K562 (cell line): ENCODE measurements at regions not wholly inside any gene's neighbourhood (a gene's known extent, or its start where the extent isn't known, plus 50 kb on each side); places are given as distances from the start of the nearest gene placed in this dataset.

Experiments used
- ATAC-seq: fragments of 200-7000 bp; cut with Tn5 transposase; 3 replicates; pipeline ENCODE4 v1.9.1; 2020; ENCODE audit warnings: moderate library complexity
- BruUV-seq: library from RNA; stranded (reverse); fragments of 400-500 nt; replicated peaks from 2 replicates; lab custom pipeline; 2021; lab: Mats Ljungman, UMichigan
- CTCF ChIA-PET: fragments of 300-600 bp; formaldehyde crosslinking; extraction: SDS; loops from one replicate; lab custom pipeline; 2021; ENCODE audit warnings: low intra/inter-chr PET ratio; lab: Yijun Ruan, JAX
- POLR2A ChIA-PET: fragments of 300-600, 350-650 bp; sonication (Branson Sonifier 250); formaldehyde crosslinking; extraction: SDS; loops from one replicate; lab custom pipeline; 2021; ENCODE audit warnings: antibody characterized with exemption, inconsistent platforms; lab: Yijun Ruan, JAX
- DNase-seq, 4 experiments: peaks; one replicate each; pipeline versions ENCODE4 v3.0.0 to v3.0.0-alpha.2; 2011 to 2018; ENCODE audit warnings: low spot score in 3 of 4, mixed read lengths in 3 of 4; ENCODE audit errors: extremely low read depth in 1 of 4
- FAIRE-seq: peaks from 2 replicates; lab custom pipeline; 2011; peaks lifted over from hg19 to GRCh38; lab: Jason Lieb, UNC
- H2AFZ ChIP-seq: 2 replicates; pipeline ENCODE4 v1.6.0; 2011; ENCODE audit warnings: low read depth, low read length, control low read depth, inconsistent platforms
- H3K27ac ChIP-seq: fragments of 200-600 bp; 3 replicates; pipeline ENCODE4 v1.8.0; 2011; ENCODE audit warnings: low read depth, mild to moderate bottlenecking, control low read depth, inconsistent platforms, low read length, moderate library complexity, mixed read lengths; ENCODE audit errors: extremely low read depth
- H3K27me3 ChIP-seq, 2 experiments: fragments of 300-600 bp in 1 of 2; 2 replicates in 1 of 2; 3 replicates in 1 of 2; pipeline versions ENCODE4 v1.6.0 to v1.8.0; 2011; ENCODE audit warnings: inconsistent platforms in 2 of 2, low read length in 2 of 2, mild to moderate bottlenecking in 1 of 2, mixed read lengths in 1 of 2, moderate library complexity in 1 of 2; ENCODE audit not compliant: control insufficient read depth in 2 of 2, insufficient read depth in 2 of 2
- H3K36me3 ChIP-seq: fragments of 300-600 bp; 3 replicates; pipeline ENCODE4 v1.8.0; 2011; ENCODE audit warnings: mild to moderate bottlenecking, low read length, inconsistent platforms; ENCODE audit not compliant: control insufficient read depth, insufficient read depth
- H3K4me1 ChIP-seq, 2 experiments: fragments of 200-600 bp in 1 of 2; replicated peaks in 1 of 2; 2 replicates in 1 of 2; 3 replicates in 1 of 2; pipeline versions ENCODE4 v1.5.1 to v1.8.0; 2011; ENCODE audit warnings: inconsistent platforms in 2 of 2, low read length in 2 of 2, mild to moderate bottlenecking in 1 of 2, mixed read lengths in 1 of 2, moderate library complexity in 1 of 2; ENCODE audit not compliant: control insufficient read depth in 2 of 2, insufficient read depth in 2 of 2
- H3K4me2 ChIP-seq: 2 replicates; pipeline ENCODE4 v1.6.1; 2011; ENCODE audit warnings: low read length, control low read depth, inconsistent platforms, mixed read lengths; ENCODE audit not compliant: insufficient read depth
- H3K4me3 ChIP-seq: fragments of 200-600 bp; sonication (generic), shearing (Covaris generic); 2 replicates; pipeline ENCODE4 v1.5.1; 2016; ENCODE audit warnings: control low read depth, inconsistent platforms
- H3K79me2 ChIP-seq: fragments of 200-600 bp; 3 replicates; pipeline ENCODE4 v1.8.0; 2011; ENCODE audit warnings: low read length, inconsistent platforms; ENCODE audit not compliant: control insufficient read depth, insufficient read depth
- H3K9ac ChIP-seq, 2 experiments: 2 replicates each; pipeline versions ENCODE4 v1.6.0 to v1.6.1; 2011; ENCODE audit warnings: low read depth in 2 of 2, low read length in 2 of 2, control low read depth in 1 of 2, inconsistent platforms in 1 of 2, mild to moderate bottlenecking in 1 of 2, mixed read lengths in 1 of 2; ENCODE audit not compliant: insufficient read depth in 1 of 2
- H3K9me1 ChIP-seq: one replicate; pipeline ENCODE4 v1.6.0; 2011; ENCODE audit warnings: inconsistent platforms, mild to moderate bottlenecking, low read length, moderate library complexity; ENCODE audit not compliant: control insufficient read depth, insufficient read depth
- H3K9me3 ChIP-seq: replicated peaks from 2 replicates; pipeline ENCODE4 v1.5.1; 2011; ENCODE audit warnings: low read depth, low read length, inconsistent platforms; ENCODE audit not compliant: control insufficient read depth, insufficient read depth
- H4K20me1 ChIP-seq: replicated peaks from 2 replicates; pipeline ENCODE4 v1.6.1; 2011; ENCODE audit warnings: low read length, inconsistent platforms, mixed read lengths; ENCODE audit not compliant: control insufficient read depth, insufficient read depth
- ARID3A ChIP-seq: IDR thresholded peaks from 2 replicates; pipeline ENCODE4 v1.6.1; 2012; ENCODE audit warnings: low read depth, low read length, improper control_type of control experiment, borderline replicate concordance
- KLF1 ChIP-seq: fragments of 450-650 bp; IDR thresholded peaks from 2 replicates; pipeline ENCODE4 v1.6.1; 2016; ENCODE audit warnings: missing genetic modification characterization, missing compliant biosample characterization
- MYC ChIP-seq, 2 experiments: fragments of 250-450 bp in 1 of 2; sonication (Bioruptor Pico) in 1 of 2; IDR thresholded peaks; 2 replicates each; pipeline versions ENCODE4 v1.5.1 to v1.6.1; 2012 to 2021; ENCODE audit warnings: low read depth in 2 of 2, borderline replicate concordance in 1 of 2, improper control_type of control experiment in 1 of 2, low read length in 1 of 2, mild to moderate bottlenecking in 1 of 2, moderate library complexity in 1 of 2
- SRSF1 ChIP-seq: fragments of 200-400 bp; formaldehyde crosslinking; IDR thresholded peaks from 2 replicates; pipeline ENCODE4 v1.6.1; 2017; ENCODE audit warnings: mild to moderate bottlenecking, low read depth, low read length, moderate library complexity
- SRSF7 ChIP-seq: fragments of 200-400 bp; formaldehyde crosslinking; optimal IDR thresholded peaks from 2 replicates; pipeline ENCODE3; 2017; ENCODE audit warnings: mild to moderate bottlenecking, low read depth, low read length
- TEAD1 ChIP-seq, 2 experiments: fragments of 450-650 bp in 1 of 2; sonication (generic) in 1 of 2; formaldehyde crosslinking; IDR thresholded peaks; 2 replicates each; pipeline versions ENCODE4 v1.4.0 to v1.8.0; 2020 to 2022; ENCODE audit warnings: mild to moderate bottlenecking in 2 of 2, missing genetic modification reagents in 1 of 2
- ZNF740 ChIP-seq, 3 experiments: fragments of 200-800 bp in 1 of 3; sonication (Bioruptor generic) in 1 of 3; sonication (generic) in 1 of 3; formaldehyde crosslinking in 1 of 3; IDR thresholded peaks; 2 replicates each; pipeline versions ENCODE4 v1.6.1 to v1.8.0; 2016 to 2022; ENCODE audit warnings: mild to moderate bottlenecking in 2 of 3, missing compliant biosample characterization in 2 of 3, missing genetic modification characterization in 2 of 3, missing genetic modification reagents in 1 of 3
- WGBS: fragments of 100-300 bp; shearing (Covaris generic); methylation state at CpG from one replicate; pipeline ENCODE4 v1.1.6; 2016; ENCODE audit warnings: low coverage, mixed read lengths; ENCODE audit not compliant: insufficient coverage; ENCODE audit errors: missing lambda C conversion rate; 5-methylcytosine and 5-hydroxymethylcytosine counted together
- in situ Hi-C: fragments of 300-500 bp; cut with MboI; formaldehyde crosslinking; loops from 4 replicates; pipeline ENCODE4 v1.15.0; 2018; ENCODE audit warnings: inconsistent platforms, mixed read lengths
- intact Hi-C: fragments of 100-400 bp; cut with micrococcal nuclease; formaldehyde crosslinking; loops from 2 replicates; pipeline ENCODE4 v1.14.2; 2022

- DNase-seq (no peak), FAIRE-seq (no peak), ATAC-seq (no peak)
- ChIA-PET POLR2A (interaction anchor here (0.6 kb wide), 1 partner anchor 282 kb away, joined by 3 read pairs; no protein-coding TSS in a partner anchor), CTCF (no interaction called here)
- no peak overlapping the region for H2AFZ ChIP-seq
- no peaks in the 10 kb centered on the region for H3K9me1 ChIP-seq
- TF ChIP-seq SRSF7 (no peak), ARID3A (no peak), TEAD1 (CRISPR knock-in tag; IDR thresholded peaks at IDR 0.05) (no peak), KLF1 (tag) (no peak), ZNF740 (CRISPR knock-in tag; IDR thresholded peaks at IDR 0.05) (no peak), ZNF740 (tag; IDR thresholded peaks at IDR 0.05) (no peak), SRSF1 (no peak), MYC (IDR thresholded peaks at IDR 0.05; ENCODE audit: low read depth, low read length) (no peak), MYC (CRISPR knock-in tag; IDR thresholded peaks at IDR 0.05; ENCODE audit: borderline replicate concordance, low read depth) (no peak)
- no peaks in the 10 kb centered on the region for H3K4me1 ChIP-seq
- no peaks in the 10 kb centered on the region for H3K79me2 ChIP-seq
- intact Hi-C loops, result no loop called here
- no peak overlapping the region for H3K27ac ChIP-seq
- in situ Hi-C loops, result loop anchor here (25.0 kb wide), 1 partner anchor 712 kb away; no protein-coding TSS in a partner anchor
- H4K20me1 ChIP-seq, result no peaks in the 10 kb centered on the region
- no peaks in the 10 kb centered on the region for H3K36me3 ChIP-seq
- 0% methylated on average over 5 of the region's 7 CpGs for WGBS
- no TSS peak for BruUV-seq
- no peak overlapping the region for H3K9ac ChIP-seq
- no peaks in the 10 kb centered on the region for H3K9me3 ChIP-seq
- no peak overlapping the region for H3K4me2 ChIP-seq
- no peak overlapping the region for H3K4me3 ChIP-seq
- no peaks in the 10 kb centered on the region; a peak in 1 of 5 replicates for H3K27me3 ChIP-seq
These were observed 115.5 kb upstream of the NLRP1 start for GRCh38 chr17:5699814-5700213.
